ENCODE measurements at regions not wholly inside any gene's neighbourhood (a gene's known extent, or its start where the extent isn't known, plus 50 kb on each side); places are given as distances from the start of the nearest gene placed in this dataset.

- TF ChIP-seq, protein P1, sequence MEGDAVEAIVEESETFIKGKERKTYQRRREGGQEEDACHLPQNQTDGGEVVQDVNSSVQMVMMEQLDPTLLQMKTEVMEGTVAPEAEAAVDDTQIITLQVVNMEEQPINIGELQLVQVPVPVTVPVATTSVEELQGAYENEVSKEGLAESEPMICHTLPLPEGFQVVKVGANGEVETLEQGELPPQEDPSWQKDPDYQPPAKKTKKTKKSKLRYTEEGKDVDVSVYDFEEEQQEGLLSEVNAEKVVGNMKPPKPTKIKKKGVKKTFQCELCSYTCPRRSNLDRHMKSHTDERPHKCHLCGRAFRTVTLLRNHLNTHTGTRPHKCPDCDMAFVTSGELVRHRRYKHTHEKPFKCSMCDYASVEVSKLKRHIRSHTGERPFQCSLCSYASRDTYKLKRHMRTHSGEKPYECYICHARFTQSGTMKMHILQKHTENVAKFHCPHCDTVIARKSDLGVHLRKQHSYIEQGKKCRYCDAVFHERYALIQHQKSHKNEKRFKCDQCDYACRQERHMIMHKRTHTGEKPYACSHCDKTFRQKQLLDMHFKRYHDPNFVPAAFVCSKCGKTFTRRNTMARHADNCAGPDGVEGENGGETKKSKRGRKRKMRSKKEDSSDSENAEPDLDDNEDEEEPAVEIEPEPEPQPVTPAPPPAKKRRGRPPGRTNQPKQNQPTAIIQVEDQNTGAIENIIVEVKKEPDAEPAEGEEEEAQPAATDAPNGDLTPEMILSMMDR (IDR thresholded peaks at IDR 0.05): no peak
- Histone ChIP-seq H3K9me3 (no peaks in the 10 kb centered on the region), H3K27me3 (ENCODE audit: insufficient read depth in 3 of 3, low read length in 2 of 3) (no peaks in the 10 kb centered on the region), H3K4me1 (no peaks in the 10 kb centered on the region), H3K27ac (no peak overlapping the region), H3K36me3 (ENCODE audit: insufficient read depth in 1 of 2, low read depth in 1 of 2) (no peaks in the 10 kb centered on the region), H3K4me3 (no peak overlapping the region)
- intact Hi-C loops (cut with DNase I): no loop called here
- DNase-seq: peak in 1 of 2 donors; percentile 28
- WGBS, 3 donors: 31 to 50% (median 37%) methylated on average over 5 of the region's 5 CpGs
- ATAC-seq: peak in 3 of 4 donors; percentile 74 to 88 (median 80)
Measured at GRCh38 chr3:177679568-177680471, 482.5 kb upstream of the TBL1XR1 start.

DNA sequence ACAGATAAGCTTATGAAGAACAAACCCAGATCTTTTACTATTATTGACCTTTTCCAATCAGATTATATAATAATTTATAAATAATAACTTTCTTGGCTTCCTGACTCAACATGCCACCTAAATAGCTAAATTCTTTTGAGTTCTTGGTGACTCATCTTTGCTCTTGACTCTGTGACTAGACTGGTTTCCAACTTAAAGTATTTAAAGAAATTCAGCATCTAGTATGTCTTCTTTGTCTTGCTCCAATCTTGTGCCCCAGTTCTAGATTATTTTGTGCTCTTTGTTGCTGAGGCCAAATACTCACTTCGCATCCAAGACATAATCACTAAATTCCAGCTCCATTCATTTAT, 483.2 kb upstream of the TBL1XR1 start:
- ATAC-seq (no peak), DNase-seq (no peak)
- TF ChIP-seq, protein P1 (IDR thresholded peaks at IDR 0.05): no peak
- Histone ChIP-seq H3K4me3 (no peak overlapping the region), H3K27me3 (ENCODE audit: insufficient read depth in 3 of 3, low read length in 2 of 3) (no peaks in the 10 kb centered on the region), H3K4me1 (no peaks in the 10 kb centered on the region), H3K36me3 (ENCODE audit: insufficient read depth in 1 of 2, low read depth in 1 of 2) (no peaks in the 10 kb centered on the region), H3K27ac (no peak overlapping the region), H3K9me3 (no peaks in the 10 kb centered on the region)
- 96 to 100% (median 100%) methylated on average over 1 of the region's 1 CpG for WGBS, 3 donors
- intact Hi-C loops (cut with DNase I): no loop called here

GRCh38 chr3:177681156-177681555, 483.9 kb upstream of the TBL1XR1 start:
- DNase-seq (no peak), ATAC-seq (no peak)
- no peaks in the 10 kb centered on the region for H3K36me3 ChIP-seq (ENCODE audit: insufficient read depth in 1 of 2, low read depth in 1 of 2)
- H3K4me3 ChIP-seq: no peak overlapping the region
- intact Hi-C loops (cut with DNase I): no loop called here
- no peaks in the 10 kb centered on the region for H3K9me3 ChIP-seq
- no peak overlapping the region for H3K27ac ChIP-seq
- TF ChIP-seq, protein P1 (IDR thresholded peaks at IDR 0.05): no peak
- H3K27me3 ChIP-seq (ENCODE audit: insufficient read depth in 3 of 3, low read length in 2 of 3): no peaks in the 10 kb centered on the region
- no peaks in the 10 kb centered on the region for H3K4me1 ChIP-seq

GRCh38 chr3:177681852-177682251, 484.6 kb upstream of the TBL1XR1 start:
- no peak overlapping the region for H3K27ac ChIP-seq
- DNase-seq: no peak
- intact Hi-C loops (cut with DNase I): no loop called here
- TF ChIP-seq, protein P1 (IDR thresholded peaks at IDR 0.05): no peak
- H3K4me3 ChIP-seq: no peak overlapping the region
- no peak for ATAC-seq
- H3K27me3 ChIP-seq (ENCODE audit: insufficient read depth in 3 of 3, low read length in 2 of 3): no peaks in the 10 kb centered on the region
- no peaks in the 10 kb centered on the region for H3K9me3 ChIP-seq
- WGBS, 3 donors: 48 to 100% (median 77%) methylated on average over 2 of the region's 2 CpGs
- no peaks in the 10 kb centered on the region for H3K36me3 ChIP-seq (ENCODE audit: insufficient read depth in 1 of 2, low read depth in 1 of 2)
- no peaks in the 10 kb centered on the region for H3K4me1 ChIP-seq

GRCh38 chr3:177683586-177683985, 486.3 kb upstream of the TBL1XR1 start:
- Histone ChIP-seq H3K27ac (no peak overlapping the region), H3K36me3 (ENCODE audit: insufficient read depth in 1 of 2, low read depth in 1 of 2) (no peaks in the 10 kb centered on the region), H3K4me1 (no peaks in the 10 kb centered on the region), H3K9me3 (no peaks in the 10 kb centered on the region), H3K4me3 (no peak overlapping the region), H3K27me3 (ENCODE audit: insufficient read depth in 3 of 3, low read length in 2 of 3) (no peaks in the 10 kb centered on the region)
- WGBS, 3 donors: 80 to 91% (median 87%) methylated on average over 3 of the region's 3 CpGs
- no peak for ATAC-seq
- intact Hi-C loops (cut with DNase I): no loop called here
- no peak for DNase-seq
- TF ChIP-seq, protein P1 (IDR thresholded peaks at IDR 0.05): no peak
